ENCODE measurements at regions not wholly inside any gene's neighbourhood (a gene's known extent, or its start where the extent isn't known, plus 50 kb on each side); places are given as distances from the start of the nearest gene placed in this dataset.

DNA sequence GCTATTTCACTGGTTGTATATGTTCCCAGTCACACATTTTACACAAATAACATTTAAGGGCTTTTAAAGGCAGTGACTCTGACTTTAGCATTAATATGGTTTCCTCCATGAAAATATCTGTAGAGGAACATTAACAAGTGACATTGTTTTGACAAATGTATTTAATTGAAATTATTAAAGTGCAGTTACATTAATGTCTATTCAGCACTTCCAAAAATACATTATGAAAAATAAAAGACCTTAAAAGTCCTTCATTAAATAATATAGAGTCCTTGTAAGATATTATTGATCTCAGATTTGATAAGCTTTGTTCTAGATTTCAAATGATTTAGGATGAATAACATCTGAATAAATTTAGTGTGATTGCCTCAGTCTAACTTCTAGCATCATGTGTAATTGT, 951.9 kb upstream of the CHORDC1 start:
- intact Hi-C loops (cut with micrococcal nuclease) (no loop called here), dilution Hi-C loops (cut with MboI; ENCODE audit: extremely low pct_ligation_motif_present, low sequenced_read_pairs) (no loop called here)
- no peaks in the 10 kb centered on the region for H3K4me1 ChIP-seq (ENCODE audit: control insufficient read depth, extremely low read depth, insufficient read depth, low read length)
- no peaks in the 10 kb centered on the region for H4K20me1 ChIP-seq (replicated peaks; ENCODE audit: control insufficient read depth, extremely low read depth, insufficient read depth, low read length)
- no peak overlapping the region for H2AFZ ChIP-seq (ENCODE audit: low read depth, low read length)
- H3K27me3 ChIP-seq (ENCODE audit: control insufficient read depth in 2 of 2, insufficient read depth in 2 of 2, low read length in 2 of 2), result no peaks in the 10 kb centered on the region
- H3K36me3 ChIP-seq (ENCODE audit: control insufficient read depth in 2 of 2, extremely low read depth in 1 of 2, insufficient read depth in 2 of 2, low read length in 2 of 2), result no peaks in the 10 kb centered on the region
- no peaks in the 10 kb centered on the region for H3K79me2 ChIP-seq (ENCODE audit: control insufficient read depth, insufficient read depth, low read length)
- no peaks in the 10 kb centered on the region for H3K9me3 ChIP-seq (replicated peaks; ENCODE audit: control insufficient read depth, insufficient read depth, low read length)
- no peaks in the 10 kb centered on the region for H3K9me1 ChIP-seq (replicated peaks; ENCODE audit: control insufficient read depth, extremely low read depth, insufficient read depth, low read length)
- TF ChIP-seq JUN (IDR thresholded peaks at IDR 0.05; ENCODE audit: borderline replicate concordance, insufficient read depth, insufficient read length, low read depth) (no peak), MYC (IDR thresholded peaks at IDR 0.05; ENCODE audit: low read depth, low read length) (no peak), FOS (IDR thresholded peaks at IDR 0.05; ENCODE audit: borderline replicate concordance, insufficient read depth, low read length) (no peak), EZH2 (IDR thresholded peaks at IDR 0.05; ENCODE audit: borderline replicate concordance, low read depth, low read length, severe bottlenecking) (no peak), POLR2A (IDR thresholded peaks at IDR 0.05; ENCODE audit: low read depth, low read length) (no peak), GATA2 (IDR thresholded peaks at IDR 0.05; ENCODE audit: insufficient read depth, insufficient read length, low read depth, low read length) (no peak), MAX (IDR thresholded peaks at IDR 0.05; ENCODE audit: insufficient read depth, insufficient read length) (no peak), POLR2AphosphoS5 (IDR thresholded peaks at IDR 0.05; ENCODE audit: insufficient read depth, low read depth, low read length) (no peak)
- TF ChIP-seq, protein P1, sequence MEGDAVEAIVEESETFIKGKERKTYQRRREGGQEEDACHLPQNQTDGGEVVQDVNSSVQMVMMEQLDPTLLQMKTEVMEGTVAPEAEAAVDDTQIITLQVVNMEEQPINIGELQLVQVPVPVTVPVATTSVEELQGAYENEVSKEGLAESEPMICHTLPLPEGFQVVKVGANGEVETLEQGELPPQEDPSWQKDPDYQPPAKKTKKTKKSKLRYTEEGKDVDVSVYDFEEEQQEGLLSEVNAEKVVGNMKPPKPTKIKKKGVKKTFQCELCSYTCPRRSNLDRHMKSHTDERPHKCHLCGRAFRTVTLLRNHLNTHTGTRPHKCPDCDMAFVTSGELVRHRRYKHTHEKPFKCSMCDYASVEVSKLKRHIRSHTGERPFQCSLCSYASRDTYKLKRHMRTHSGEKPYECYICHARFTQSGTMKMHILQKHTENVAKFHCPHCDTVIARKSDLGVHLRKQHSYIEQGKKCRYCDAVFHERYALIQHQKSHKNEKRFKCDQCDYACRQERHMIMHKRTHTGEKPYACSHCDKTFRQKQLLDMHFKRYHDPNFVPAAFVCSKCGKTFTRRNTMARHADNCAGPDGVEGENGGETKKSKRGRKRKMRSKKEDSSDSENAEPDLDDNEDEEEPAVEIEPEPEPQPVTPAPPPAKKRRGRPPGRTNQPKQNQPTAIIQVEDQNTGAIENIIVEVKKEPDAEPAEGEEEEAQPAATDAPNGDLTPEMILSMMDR (IDR thresholded peaks at IDR 0.05; ENCODE audit: extremely low read depth in 1 of 2, insufficient read depth in 1 of 2, low read depth in 1 of 2, low read length in 2 of 2), result no peak
- no TSS peak for BruUV-seq (replicated peaks)
- H3K4me2 ChIP-seq (ENCODE audit: insufficient read depth, low read length), result no peak overlapping the region
- H3K4me3 ChIP-seq (replicated peaks in 1 of 3; ENCODE audit: insufficient read depth in 1 of 3, low read depth in 1 of 3, low read length in 3 of 3), result no peak overlapping the region
- DNase-seq (ENCODE audit: low read depth, low spot score), result no peak
- POLR2A ChIA-PET, result no interaction called here
- H3K27ac ChIP-seq (ENCODE audit: insufficient read depth, low read depth, low read length), result no peak overlapping the region
- CTCF ChIA-PET, result no interaction called here
- no peak overlapping the region for H3K9ac ChIP-seq (replicated peaks; ENCODE audit: extremely low read depth, insufficient read depth, low read length)
- FAIRE-seq, result no peak

Measured in endothelial cell of umbilical vein (primary cell).